ENCODE measurements at regions not wholly inside any gene's neighbourhood (a gene's known extent, or its start where the extent isn't known, plus 50 kb on each side); places are given as distances from the start of the nearest gene placed in this dataset.

DNA sequence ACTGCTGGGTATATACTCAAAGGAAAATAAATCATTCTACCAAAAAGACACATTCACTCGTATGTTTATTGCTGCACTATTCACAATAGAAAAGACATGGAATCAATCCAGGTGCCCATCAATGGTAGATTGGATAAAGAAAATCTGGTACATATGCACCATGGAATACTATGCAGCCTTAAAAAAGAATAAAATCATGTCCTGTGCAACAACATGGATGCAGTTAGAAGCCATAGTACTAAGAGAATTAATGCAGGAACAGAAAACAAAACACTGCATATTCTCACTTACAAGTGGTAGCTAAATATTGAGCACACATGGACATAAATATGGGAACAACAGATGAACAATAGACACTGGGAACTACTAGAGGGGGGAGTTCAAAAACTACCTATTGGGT is 96.3 kb downstream of the FAM76B start:
- TF ChIP-seq POLR2AphosphoS5 (IDR thresholded peaks at IDR 0.05; ENCODE audit: low read depth, low read length) = no peak
- TF ChIP-seq, protein P1, sequence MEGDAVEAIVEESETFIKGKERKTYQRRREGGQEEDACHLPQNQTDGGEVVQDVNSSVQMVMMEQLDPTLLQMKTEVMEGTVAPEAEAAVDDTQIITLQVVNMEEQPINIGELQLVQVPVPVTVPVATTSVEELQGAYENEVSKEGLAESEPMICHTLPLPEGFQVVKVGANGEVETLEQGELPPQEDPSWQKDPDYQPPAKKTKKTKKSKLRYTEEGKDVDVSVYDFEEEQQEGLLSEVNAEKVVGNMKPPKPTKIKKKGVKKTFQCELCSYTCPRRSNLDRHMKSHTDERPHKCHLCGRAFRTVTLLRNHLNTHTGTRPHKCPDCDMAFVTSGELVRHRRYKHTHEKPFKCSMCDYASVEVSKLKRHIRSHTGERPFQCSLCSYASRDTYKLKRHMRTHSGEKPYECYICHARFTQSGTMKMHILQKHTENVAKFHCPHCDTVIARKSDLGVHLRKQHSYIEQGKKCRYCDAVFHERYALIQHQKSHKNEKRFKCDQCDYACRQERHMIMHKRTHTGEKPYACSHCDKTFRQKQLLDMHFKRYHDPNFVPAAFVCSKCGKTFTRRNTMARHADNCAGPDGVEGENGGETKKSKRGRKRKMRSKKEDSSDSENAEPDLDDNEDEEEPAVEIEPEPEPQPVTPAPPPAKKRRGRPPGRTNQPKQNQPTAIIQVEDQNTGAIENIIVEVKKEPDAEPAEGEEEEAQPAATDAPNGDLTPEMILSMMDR (IDR thresholded peaks at IDR 0.05) = no peak

Measured in Panc1 (cell line).